HG03280 (cell line): ENCODE measurements at regions not wholly inside any gene's neighbourhood (a gene's known extent, or its start where the extent isn't known, plus 50 kb on each side); places are given as distances from the start of the nearest gene placed in this dataset.
"Not testable (repeated sequence)": the region's sequence is repeated elsewhere in the genome, so short reads cannot be mapped to it uniquely, and the experiment has no call there.

Experiments used
- ATAC-seq: cut with Tn5 transposase; IDR thresholded peaks from one replicate; pipeline ENCODE4 v1.9.1; 2021; ENCODE audit warnings: mild to moderate bottlenecking, moderate library complexity; ENCODE audit not compliant: unreplicated experiment

DNA sequence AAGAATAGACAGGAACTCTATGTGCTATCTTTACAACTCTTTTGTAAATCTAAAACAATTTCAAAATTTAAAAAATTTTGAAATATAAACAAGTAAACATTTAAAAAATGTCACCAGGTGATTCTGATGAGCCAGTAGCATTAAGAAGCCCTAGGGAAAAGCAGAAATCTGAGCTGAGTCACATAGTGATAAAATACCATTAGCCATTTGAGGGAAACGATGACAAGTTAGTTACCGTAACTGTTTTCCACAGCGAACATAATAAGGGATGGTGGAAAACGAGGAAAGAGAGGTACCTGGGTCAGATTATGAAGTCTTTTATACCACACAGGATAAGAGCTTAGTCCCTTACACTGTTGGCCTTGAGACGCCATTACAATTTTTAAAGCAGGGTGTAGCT lies 55.5 kb downstream of the PRR15 start:
- no peak for ATAC-seq

DNA sequence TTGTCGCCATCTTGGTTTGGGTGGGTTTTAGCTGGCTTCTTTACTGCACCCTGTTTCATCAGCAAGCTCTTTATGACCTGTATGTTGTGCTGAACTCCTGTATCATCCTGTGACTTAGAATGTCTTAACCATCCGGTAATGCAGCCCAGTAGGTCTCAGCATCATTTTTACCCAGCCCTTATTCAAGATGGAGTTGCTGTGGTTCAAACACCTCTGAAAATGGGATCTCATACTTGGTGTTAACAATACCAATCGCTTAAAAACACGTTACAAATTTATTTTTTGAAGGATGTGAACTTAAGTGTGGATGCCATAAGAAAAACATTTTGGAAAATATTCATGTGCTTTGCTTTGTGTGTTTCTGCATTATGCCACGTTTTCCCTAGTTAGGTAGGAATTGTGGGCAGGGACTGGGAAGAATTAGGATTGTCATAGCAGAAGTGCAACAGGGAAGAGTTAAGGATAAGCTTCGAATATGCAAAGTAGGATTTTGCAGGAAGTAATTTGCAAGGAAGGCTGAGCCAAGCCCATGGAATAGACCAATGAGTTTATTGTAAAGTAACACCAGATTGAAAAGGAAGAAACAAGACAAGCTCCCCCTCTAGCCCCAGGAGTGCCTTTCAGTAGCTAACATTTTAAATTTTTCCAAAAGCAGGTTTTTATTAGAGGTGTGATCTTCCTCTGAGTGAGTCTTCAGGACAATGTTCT lies 56.4 kb downstream of the PRR15 start:
- ATAC-seq: no peak

DNA sequence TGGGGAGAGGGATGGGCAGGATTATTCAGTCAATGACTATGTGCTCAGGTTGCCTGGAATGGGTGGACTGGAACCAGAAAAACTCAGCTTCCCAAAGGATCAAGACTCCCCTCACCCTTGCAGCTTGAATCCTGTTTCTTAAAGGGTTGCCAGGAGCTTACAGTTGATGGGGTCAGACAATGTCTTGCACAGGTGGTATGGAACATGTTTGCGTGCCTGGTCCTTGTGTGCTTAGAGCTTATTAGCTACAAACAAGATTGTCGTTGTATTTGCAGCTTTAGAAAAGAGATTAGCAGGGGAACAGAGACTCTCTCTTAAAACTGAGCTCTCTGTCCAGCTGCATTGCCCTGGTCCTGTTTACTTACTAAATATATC lies 56.9 kb downstream of the PRR15 start:
- ATAC-seq: no peak

DNA sequence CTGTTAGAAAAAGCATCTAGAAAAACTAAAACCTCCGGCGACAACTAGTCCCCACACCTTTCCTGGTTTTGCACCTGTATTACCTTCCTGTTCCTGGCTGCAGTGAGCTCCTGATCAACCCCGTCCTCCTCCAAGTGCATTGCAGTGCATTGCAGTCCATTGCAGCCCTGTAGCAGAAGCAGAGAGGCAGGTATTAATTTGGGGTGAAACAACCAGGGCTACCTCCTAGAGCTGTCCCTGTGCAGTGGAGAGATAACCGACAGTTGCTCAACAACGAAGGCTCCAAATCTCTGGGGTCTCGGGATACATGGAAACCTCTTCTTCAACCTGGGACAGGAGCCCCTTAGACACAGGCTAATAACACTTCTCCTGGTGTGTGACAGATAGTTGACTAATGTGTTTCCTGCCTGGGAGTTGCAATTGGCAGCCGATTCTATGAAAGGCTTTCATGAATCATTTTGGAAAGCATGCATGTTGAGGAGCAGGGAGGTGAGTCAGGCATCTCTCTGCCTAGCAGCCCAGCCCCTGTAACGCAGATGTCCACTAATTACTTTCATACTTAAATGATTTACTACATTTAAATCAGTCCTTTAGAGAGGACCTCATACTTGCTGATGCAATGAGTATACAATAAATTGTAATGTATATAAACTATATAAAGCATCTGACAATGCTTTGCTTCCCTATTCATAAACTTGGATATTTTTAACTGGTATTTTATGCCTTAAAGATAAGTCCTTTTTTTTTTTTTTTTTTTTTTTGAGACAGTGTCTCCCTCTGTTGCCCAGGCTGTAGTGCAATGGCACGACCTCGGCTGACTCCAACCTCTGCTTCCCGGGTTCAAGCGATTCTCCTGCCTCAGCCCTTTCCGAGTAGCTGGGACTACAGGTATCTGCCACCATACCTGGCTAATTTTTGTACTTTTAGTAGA lies 59.0 kb downstream of the PRR15 start:
- ATAC-seq: no peak

DNA sequence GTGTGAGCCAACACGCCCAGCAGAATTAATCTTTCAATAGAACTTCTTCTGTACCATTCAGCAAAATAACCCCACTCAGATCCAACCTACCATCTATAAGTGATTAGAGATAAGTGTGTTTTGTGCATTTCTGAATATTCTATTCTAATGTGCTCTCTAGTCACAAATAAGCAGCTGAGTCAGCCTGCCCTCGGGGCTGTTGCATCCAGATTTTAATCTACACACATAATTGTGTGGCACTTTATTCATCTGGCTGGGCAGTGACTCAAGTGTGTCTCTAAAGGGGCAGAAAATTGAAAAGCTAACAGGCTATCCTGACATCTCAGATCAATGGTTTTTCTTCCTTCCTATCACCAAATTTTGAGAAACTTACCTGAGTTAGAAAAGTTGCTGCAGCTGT lies 60.3 kb downstream of the PRR15 start:
- no peak for ATAC-seq

DNA sequence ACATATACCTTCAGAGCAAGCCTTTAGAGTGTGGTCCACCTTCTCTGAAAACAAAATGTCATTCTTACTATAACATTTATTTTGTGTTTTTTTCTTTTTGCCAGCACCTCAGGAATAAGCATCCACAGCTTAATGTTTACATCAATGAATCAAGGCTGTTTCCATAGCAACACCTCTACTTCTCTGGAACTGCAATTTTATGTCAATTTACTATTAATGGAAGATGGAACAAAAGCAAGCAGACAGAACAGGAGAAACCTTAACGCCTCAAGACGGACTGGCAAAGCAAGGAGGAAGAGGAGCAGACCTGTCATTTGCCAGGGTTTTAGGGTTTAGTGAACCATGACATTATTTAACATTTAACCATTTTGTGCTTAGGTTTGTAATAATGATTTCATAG lies 63.1 kb downstream of the PRR15 start:
- ATAC-seq: no peak

DNA sequence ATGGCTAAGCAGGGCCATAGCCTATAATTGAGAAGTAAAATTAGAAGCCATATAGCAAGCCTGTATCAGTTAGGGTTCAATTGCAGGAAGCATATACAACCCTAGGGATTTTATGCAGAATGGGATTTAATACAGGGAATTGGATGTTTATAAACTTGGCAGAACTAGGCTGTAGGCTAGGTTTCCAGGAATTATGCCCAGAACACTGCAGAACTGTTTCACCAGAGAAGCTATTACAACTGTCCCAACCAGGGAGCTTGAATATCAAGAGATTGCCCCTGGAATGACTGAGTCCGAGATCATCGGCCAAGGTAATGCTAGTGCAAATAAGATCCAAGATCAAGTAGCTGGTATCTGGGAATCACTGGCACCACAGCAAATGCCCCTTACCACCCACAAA lies 64.0 kb downstream of the PRR15 start:
- no peak for ATAC-seq

DNA sequence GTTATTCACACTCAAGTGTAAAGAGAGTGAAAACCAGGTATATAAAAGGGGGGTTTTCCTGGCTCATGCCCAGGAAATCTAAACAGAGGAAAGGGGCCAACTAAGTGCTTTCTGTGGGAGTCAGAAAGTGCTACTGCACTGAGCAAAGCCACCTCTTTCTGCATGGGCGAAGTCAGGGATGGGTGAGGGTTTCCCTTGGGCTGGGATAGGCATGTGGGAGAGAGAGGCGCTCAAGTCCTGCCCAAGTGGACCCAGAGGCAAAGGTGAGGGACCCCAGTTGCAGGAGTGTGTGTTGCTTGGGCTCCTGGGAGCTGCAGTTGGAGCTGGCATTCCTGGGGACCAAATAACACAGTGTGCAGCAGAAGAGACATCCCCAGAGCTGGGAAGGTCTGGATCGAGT lies 65.9 kb downstream of the PRR15 start:
- ATAC-seq: no peak

DNA sequence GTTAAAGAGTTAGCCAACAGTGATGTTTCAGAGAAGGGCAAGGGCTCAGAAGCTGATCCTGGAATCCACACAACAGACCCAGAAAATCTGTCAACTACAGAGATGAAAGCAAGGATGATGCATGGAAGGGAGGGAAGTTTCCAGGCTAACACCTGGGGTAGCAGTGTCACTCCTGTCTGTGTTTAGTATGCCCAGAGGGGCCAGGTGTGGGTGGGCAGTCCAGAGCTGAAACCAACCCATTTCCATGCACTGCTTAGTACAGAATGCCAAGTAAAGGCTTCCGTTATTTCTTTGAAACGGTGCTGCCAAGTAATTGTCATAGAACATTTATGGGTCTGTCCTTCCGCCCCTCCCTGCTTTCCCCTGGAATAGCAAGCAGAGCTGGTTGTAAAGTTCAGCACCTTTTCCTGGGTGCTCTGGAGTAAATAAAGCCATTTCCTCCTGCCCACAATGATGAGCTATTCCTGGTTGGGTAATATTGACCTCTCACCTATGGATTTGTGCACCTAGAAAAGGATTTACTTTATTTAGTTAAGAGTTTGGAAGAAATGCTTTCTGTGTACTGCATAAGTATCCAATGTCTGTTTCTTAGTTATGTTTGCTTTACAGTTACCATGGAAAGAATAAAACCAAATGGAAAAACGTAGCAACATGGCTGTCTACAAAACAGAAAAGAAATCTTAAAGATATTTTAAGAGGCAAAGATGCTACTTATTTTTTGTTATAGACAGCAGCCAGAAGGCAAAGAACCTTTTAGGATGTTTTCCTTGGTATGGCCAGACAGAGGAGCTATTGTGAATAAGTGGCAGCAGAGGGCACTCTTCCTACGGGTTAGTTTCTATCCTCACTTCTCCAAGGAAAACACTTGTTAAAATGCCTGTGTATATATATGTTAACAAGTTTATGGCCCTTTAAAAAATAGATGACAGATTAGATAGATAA lies 71.7 kb downstream of the PRR15 start:
- ATAC-seq: not testable (repeated sequence)

DNA sequence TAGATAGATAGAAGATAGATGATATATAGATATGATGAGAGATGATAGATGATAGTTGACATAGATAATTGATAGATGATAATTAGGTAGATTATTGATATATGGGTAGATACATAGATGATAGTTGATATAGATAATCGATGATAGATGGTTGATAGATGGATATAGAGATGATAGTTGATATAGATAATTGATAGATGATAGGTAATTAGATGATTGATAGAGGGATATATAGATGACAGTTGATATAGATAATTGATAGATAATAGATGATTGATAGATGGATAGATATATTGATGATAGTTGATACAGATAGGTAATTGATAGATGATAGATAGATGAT lies 72.3 kb downstream of the PRR15 start:
- ATAC-seq: no peak

DNA sequence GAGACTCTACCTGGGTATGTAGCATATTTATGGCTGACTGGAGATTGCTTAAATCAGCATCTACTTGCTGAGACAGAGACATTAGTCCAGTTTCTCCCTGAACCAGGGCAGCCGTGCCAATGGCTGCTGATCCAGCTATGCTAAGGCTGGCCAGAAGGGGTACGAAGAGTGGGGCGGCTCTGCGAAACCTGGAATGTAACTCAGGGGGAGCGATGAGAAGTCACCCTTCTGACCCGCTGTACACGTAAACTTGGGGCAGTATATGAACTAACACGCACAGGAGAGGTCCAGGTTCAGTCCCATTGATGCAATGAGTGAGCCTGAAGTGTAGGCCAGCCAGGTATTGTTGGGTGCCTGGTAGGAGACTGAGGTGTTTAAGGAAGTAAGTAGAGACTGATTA lies 73.7 kb downstream of the PRR15 start:
- ATAC-seq: no peak

DNA sequence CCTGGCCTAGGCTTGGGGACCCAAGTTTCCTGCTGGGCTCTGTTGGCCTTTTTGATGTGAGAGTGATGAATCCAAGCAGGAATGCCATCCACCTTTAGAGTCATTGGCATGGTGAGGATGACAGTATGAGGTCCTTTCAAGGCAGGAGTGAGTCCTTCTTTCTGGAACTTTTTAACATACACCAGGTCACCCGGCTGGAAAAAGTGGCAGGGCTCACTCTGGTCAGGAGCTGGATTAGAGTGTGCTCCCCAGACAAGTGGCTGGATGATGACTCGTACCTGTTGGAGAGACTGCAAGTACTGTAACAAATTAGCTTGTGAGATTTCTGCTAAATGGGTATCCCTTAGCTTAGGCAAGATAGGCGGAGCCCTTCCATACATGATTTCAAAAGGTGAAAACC lies 75.2 kb downstream of the PRR15 start:
- not testable (repeated sequence) for ATAC-seq

DNA sequence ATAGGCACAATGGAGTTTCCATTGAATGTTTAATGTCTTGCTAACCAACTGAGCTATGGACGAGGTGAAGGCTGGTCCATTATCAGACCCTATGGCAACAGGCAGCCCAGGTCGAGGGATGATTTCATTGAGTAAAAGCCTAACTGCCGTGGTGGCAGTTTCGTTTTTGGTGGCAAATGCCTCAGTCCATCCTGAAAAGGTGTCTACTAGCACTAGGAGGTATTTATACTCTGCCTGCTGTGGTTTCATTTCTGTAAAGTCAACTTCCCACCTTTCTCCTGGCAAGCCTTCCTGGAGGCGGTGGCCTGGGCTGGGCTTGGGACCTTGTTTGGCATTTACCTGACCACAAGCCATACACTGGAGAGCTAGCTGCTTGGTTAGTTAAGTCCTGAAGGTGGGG lies 75.8 kb downstream of the PRR15 start:
- no peak for ATAC-seq

DNA sequence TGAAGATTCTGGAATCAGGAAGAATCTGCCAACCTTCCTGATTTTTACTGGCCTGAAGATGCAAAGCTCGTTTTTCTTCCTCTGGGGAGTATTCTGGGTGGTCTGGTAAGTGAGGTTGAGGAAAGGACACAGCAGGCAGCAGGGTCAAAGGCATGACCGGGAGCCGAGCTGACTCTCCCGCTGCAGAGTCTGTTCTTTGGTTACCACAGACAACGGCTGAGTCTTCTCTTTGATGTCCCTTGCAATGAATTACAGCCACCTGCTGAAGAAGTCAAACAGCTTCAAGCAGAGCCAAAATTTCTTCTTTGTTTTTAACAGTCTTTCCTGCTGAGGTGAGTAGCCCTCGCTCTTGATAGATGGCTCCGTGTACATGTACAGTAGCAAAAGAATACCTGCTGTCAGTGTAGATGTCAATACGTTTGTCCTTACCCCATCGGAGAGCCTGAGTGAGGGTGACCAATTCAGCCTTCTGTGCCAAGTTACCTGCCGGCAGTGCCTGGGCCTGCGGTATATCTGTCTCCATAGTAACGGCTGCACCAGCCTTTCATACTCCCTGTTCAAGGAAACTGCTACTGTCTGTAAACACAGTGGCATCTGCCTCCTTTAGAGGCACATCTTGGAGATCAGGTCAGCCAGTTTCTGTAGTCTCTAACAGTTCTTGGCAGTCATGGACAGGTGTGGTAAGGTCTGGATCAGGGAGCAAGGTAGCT lies 76.4 kb downstream of the PRR15 start:
- no peak for ATAC-seq

DNA sequence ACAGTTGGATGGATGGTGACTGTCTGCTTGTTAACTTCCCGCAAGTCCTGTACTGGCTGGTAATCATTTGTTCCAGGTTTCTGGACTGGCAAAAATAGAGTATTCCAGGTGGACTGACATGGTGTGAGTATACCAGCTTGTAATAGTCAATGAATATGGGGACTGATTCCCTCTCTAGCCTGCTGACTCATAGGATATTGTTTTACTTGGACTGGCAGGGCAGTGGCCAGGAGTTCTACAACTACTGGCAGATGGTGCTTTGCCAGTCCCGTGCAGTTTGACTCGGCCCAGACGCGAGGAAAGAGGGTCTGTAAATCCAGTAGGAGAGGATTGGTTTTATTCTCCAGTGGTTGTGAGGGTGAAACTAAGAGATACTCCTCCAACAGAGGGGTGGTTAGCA lies 78.0 kb downstream of the PRR15 start:
- ATAC-seq: no peak

DNA sequence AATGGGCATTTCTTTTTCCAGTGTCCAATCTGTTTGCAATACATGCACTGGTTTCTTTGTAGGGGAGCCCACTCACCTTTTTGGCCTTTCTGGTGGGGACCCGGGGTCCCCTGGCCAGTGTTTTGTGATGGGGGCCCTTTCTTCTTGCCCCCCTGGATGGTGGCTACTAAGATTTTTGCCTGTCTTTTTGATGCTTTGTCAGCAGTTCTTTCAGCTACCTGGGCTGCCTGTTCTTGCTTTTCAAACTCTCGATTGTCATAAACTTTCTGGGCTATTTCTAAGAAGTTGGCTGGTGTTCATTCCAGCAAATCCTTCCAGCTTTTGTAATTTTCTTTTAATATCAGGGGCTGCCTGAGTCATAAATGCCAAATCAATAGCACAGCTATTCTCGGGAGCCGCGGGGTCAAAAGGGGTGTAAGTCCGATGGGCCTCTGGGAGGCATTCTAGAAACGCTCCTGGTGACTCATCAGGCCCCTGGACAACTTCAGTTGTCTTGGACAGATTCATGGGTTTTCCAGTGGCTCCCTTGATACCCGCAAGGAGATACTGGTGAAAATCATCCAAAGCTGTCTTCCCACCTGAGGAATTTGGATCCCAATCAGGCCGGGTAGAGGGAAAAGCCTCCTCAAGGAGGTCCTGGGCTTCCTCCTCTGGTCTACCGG lies 79.0 kb downstream of the PRR15 start:
- ATAC-seq: no peak

DNA sequence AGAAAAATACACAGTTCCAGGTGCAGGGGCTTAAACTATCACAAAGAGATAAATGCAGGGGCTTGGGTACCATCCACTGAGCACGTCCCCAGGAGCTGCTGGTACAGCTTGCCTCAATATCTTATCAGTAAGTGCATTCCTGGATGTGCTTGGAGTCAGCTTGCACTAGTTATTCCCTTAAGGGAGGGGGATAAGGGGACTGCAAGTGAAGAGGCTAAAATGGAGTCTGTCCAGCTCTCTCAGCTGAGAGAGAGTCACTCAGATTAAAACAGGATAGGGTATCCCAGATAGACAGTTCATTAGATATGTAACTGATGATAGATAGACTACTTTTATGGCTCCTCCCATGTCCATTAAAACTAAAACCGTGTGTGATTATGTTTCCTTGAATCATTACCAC lies 82.5 kb downstream of the PRR15 start:
- not testable (repeated sequence) for ATAC-seq

DNA sequence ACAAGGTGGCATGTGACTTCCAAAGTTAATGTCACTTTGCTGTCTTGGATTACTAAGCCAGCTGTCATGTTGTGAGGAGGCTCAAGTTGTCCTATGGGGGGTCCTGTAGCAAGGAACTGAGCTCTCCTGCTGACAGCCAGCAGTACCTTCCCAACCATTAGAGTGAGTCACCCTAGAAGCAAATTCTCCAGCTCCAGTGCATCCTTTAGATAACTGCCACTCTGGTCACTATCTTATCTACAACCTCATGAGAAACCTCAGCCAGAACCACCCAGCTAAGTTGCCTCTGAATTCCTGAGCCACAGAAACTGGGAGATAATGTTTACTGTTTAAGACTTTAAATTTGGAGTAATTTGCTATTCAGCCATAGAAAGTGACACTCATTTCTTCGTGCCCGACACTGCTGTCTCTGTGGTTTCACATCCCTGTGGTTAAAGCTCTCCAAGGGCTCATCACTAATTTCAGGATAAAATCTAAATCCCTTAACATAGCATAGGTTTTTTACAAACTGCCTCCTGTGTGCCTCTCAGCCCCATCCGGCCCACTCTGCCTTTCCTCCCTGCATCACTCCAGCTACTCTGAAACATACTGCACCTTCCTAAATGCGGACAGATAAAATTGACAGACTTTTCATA lies 83.5 kb downstream of the PRR15 start:
- no peak for ATAC-seq

DNA sequence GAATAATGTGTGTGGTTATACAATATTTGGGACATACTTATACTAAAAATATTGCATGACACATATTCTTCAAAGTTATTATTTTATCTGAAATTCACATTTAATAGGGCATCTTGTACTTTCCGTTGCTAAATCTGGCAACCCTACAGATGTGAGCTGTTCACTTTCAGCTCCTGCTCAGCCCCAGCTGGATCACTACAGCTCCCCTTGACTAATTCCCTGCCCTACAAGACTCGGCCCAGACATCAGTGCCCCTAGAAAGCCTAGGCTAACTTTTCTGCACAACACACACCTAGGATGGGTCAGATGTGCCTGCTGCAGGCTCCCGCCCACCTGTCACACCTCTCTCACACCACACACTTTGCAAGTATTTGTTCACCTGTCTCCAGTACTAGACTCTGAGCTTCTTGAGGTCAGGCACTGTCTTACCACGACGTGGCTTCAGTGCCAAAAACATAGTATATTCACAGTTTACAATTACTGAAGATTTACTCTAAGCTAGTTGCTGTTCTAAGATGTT lies 84.1 kb downstream of the PRR15 start:
- ATAC-seq: not testable (repeated sequence)
